ENCODE measurements at regions not wholly inside any gene's neighbourhood (a gene's known extent, or its start where the extent isn't known, plus 50 kb on each side); places are given as distances from the start of the nearest gene placed in this dataset.

DNA sequence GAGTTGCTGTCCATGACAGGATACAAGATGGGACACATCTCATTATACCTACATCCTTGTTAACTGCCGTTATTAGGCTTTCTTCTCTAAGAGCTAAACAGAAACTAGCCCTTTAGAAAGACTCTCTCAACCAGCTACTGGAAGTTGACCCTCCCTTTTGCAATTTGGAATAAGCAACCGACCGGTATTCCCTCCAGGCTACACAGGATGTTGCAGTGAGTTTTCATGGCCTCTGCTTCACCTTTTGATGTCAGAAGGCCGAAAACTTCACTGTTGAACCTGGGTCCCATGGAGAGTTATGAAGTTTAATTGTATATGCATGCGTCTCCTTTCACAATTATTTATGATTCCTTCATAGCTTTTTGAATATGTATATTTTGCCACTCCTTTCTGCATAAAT is 1042.5 kb upstream of the SPRY2 start:
- TF ChIP-seq, protein P1, sequence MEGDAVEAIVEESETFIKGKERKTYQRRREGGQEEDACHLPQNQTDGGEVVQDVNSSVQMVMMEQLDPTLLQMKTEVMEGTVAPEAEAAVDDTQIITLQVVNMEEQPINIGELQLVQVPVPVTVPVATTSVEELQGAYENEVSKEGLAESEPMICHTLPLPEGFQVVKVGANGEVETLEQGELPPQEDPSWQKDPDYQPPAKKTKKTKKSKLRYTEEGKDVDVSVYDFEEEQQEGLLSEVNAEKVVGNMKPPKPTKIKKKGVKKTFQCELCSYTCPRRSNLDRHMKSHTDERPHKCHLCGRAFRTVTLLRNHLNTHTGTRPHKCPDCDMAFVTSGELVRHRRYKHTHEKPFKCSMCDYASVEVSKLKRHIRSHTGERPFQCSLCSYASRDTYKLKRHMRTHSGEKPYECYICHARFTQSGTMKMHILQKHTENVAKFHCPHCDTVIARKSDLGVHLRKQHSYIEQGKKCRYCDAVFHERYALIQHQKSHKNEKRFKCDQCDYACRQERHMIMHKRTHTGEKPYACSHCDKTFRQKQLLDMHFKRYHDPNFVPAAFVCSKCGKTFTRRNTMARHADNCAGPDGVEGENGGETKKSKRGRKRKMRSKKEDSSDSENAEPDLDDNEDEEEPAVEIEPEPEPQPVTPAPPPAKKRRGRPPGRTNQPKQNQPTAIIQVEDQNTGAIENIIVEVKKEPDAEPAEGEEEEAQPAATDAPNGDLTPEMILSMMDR (conservative IDR thresholded peaks at IDR 0.05; ENCODE audit: low read length), result no peak
- TF ChIP-seq EZH2phosphoT487 (IDR thresholded peaks at IDR 0.05; ENCODE audit: borderline replicate concordance, low read depth, low read length), result no peak
